ENCODE measurements at regions not wholly inside any gene's neighbourhood (a gene's known extent, or its start where the extent isn't known, plus 50 kb on each side); places are given as distances from the start of the nearest gene placed in this dataset.

DNA sequence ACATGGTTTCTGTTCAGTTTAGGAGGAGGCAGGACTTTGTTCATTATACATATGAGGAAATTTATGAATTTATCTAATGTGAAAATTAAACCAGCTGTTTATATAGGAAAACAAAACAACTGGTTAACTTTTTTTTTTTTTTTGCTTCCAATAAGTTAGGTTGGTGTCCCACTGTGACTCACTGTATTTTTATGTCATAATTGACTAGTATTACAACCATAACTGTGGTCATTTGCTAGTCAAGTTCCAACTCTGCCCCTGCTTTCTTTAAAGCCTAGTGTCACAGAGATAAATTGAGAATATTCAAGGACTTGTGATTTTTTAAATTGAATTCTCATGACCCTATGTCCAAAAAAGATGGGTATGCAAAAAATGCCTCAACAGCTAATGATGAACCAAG, 227.7 kb downstream of the BCAT1 start:
- no peak for DNase-seq

- no peak for DNase-seq
These were observed 229.6 kb downstream of the BCAT1 start for GRCh38 chr12:24719293-24719721.

DNA sequence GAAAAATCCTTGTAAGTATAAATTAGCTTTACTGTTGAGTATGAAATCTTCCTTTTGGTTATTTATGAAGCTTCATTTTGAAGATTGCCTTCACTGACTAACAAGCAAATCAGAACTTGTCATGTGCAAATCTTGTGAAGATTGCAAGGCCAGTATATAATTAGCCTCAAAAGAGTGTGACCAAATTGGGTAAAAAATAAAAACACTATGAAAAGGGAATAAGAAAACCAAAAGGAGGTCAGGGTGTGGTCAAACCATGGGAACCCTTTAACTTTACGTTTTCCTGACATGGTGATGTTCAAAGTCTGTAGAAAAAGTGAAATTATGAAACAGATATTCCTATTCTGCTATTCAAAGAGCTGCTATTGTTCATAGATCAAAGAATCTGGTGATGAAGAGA, 230.3 kb downstream of the BCAT1 start:
- no peak for DNase-seq

GRCh38 chr12:24714237-24714636, 234.7 kb downstream of the BCAT1 start:
- DNase-seq: no peak

- no peak for DNase-seq
These were observed 237.6 kb downstream of the BCAT1 start for GRCh38 chr12:24711056-24712008.

DNA sequence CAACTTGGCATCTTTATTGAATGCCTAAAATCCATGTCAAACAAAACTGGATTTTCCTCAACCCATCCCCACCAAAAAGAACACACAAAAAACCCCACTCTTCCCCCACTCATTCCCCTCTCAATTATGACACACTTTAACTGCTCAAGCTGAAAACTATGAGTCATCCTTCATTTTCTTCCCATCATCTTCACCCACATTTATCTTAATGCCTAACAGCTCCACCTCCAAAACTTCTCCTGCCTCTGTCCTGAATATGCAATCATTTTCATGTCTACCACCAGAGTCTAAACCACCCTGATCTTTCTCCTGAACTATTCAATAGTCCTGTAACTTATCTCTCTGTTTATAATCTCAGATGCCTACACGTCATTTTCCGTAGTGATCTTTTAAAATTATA, 239.7 kb downstream of the BCAT1 start:
- no peak for DNase-seq

DNA sequence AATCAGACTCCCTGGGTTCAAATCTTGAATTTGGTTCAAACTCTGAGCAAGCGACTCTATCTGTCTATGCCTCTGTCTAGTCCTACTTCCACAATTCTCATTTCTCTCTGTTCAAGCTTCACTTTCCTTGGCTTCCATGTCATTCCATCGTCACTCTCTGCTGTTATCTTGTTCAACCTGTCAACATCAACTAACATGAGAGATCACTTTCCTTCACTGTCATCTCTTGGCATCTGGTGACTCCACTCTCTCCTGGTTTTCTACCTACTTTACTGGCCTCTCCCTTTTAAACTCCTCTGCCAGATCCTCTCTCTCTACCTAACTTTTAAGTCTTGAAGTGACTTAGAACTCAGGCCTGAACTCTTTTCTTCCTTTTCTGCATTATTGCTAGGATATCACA, 240.2 kb downstream of the BCAT1 start:
- DNase-seq: no peak

DNA sequence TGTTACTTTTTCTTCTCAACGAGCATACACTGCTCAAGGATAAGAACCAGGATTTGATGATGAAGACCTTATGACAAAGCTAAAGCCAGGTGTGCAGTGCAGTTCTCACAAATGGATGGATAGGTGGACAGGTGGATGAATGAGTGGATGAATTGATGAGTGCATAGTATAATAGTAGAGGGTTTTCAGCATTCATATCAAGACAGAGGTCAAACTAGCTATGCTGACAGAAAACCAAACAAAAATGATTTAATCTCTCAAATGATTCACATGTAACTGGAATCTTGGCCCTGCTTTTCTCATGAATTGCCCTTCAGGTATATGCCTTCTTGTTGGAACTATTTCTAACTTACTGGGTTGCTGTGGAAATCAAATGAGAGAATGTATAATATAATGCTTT, 240.9 kb downstream of the BCAT1 start:
- DNase-seq: no peak

GRCh38 chr12:24707334-24707733, 241.6 kb downstream of the BCAT1 start:
- no peak for DNase-seq

DNA sequence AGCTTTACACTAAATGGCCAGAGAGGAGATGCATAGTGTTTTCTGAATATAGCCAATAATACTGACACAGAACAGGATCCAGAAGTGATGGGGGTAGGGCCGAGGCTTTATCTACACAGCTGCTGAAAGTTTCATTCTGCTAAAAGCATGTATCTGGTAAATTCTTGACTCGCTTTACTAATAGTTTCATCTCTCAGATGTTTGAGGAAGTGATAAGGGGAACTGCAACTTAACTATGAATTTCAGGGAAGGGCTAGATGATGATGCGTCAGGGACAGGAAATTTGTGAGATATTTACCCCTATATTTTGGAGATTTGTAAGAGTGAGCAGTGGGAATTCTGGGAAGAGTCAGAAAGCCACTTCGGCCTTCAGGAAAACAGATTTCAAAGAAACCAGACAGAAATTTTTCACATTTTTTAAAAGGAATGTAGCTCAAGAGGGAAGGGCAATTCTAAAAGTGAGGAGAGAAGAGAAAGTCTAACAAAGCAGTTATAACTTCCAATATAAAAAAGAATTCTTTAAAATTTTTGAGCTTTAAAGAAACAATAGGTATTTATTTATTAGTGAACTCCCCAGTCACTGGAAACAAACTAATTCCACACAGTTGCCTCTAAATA, 243.1 kb downstream of the BCAT1 start:
- no peak for DNase-seq

- DNase-seq: peak; percentile 28
These were observed 243.7 kb downstream of the BCAT1 start for GRCh38 chr12:24705216-24705615.

- no peak for DNase-seq
These were observed 247.6 kb downstream of the BCAT1 start for GRCh38 chr12:24701343-24701742.

DNA sequence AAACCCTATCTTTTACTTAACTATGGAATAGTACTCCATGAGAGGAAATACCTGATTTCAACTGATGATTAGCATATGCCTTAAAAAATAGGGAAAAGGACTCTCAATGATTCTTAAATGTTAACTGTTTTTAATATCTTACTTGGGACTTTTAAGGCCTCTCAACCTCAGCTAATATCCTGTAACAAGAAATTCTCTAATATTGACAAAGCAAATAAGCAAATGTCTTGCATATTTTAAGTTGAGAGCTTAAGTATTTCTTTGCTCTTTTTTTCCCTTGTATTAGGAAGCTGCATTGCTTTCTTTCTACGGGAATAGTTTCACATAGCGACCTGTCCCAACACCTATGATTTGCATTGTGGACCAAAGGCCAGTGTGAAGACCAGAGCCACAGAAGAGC, 249.9 kb downstream of the BCAT1 start:
- no peak for DNase-seq

- DNase-seq: no peak
These were observed 251.1 kb downstream of the BCAT1 start for GRCh38 chr12:24697769-24698168.

- DNase-seq: no peak
These were observed 251.6 kb downstream of the BCAT1 start for GRCh38 chr12:24697295-24697694.

DNA sequence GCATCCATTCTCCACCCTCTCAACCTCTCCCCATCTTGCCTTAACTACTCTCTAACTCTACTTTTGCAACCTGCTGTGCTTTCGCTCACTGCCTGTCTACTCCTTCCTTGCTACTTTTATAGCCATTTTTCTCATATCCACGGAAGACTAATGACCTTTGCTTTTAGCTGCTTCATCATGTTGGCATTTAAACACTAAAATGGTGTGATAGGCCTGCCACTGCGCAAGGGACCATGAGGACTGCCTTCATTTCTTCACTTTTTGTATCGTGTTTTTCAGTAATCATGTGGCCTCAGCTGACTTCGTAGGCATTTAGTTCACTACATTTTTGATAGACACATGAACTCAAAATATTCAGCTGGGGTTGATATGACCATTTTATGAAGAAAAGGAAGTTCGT, 252.1 kb downstream of the BCAT1 start:
- DNase-seq: no peak

DNA sequence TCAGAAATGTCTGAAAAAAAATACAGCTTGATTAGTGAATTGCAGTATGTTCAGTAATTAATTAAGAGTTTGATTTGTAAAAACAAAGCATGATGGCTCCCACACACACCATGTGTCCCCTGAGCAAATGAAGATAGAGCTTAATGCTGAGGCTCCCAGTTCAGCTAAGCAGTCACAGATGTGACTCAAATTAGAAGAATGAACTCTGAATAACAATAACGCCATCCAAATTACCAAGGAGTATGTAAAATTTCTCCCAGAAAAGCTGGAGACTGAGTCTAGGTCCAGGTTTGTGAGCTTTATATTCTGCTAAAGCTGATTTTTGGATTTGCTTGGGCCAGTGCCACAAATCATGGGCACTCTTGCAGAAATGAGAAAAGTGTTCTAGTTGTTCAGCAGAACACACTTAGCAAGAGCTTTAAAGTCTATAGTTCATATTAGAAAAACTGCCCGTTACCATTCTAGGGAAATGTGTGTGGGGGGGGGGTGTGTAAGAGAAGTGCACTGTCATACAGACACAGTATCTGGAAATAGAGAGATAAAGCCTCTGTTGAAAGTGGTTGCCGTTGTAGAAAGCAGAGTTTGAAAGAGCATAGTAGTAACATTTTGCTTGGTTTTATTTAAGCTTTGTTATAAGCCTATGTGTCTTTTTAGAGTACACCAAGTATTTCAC, 253.1 kb downstream of the BCAT1 start:
- DNase-seq: no peak

DNA sequence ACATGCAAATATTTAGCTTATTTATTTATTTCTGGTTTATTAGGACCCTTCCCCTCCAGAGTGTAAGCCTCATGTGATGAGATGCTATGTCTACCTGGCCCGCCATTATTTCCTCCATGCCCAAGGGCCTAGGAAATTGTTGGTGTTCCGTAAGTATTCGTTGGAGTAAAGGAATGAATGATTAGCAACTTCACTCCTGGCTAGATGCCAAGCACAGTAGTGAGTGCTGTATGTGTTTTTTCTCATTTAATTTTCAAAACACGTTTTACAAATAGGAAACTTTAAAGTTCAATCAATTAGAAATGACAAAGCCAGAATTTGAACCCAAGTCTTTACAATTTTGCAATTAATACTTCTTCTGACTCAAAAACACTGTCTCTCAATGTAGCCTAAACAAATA, 253.8 kb downstream of the BCAT1 start:
- no peak for DNase-seq

GRCh38 chr12:24688601-24689000, 260.3 kb downstream of the BCAT1 start:
- DNase-seq: no peak

DNA sequence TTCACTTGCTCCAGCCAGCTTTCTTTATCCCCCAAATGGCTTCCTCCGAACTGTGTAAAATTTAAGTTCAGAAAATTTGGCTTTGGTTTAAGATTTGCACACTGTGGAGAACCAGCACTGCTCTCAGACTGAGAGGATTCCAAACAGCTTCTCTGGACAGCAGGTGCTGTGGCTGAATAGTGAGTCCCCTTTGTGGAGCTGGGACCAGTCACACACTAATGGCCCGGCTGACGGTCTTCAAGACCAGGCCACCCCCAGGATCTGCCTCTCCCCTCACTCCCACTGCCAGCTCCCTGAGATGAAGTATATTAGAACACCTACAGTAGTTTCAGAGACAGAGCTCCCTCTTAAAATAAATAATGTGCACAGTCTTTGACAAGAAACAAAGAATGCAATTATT, 267.3 kb downstream of the BCAT1 start:
- no peak for DNase-seq

- no peak for DNase-seq
These were observed 269.8 kb downstream of the BCAT1 start for GRCh38 chr12:24679126-24679525.

DNA sequence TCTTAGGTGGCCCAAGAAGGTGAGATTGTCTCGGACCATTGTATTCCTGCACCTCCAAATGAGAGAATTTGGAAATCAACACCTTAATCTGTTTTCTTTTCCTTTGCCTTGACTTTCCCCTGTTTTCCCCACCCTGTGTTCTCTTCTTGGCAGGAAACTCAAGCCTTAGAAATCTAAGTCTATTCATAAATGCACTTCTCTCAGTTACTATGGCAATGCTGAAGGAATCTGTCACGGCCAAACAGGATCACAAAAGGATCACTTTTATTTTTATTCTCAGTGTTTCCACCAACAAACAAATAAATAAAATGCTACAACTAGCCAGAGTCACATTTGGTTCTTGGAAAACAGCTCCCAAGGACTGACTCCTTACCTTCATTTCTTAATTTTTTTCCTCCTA, 270.5 kb downstream of the BCAT1 start:
- DNase-seq: no peak

DNA sequence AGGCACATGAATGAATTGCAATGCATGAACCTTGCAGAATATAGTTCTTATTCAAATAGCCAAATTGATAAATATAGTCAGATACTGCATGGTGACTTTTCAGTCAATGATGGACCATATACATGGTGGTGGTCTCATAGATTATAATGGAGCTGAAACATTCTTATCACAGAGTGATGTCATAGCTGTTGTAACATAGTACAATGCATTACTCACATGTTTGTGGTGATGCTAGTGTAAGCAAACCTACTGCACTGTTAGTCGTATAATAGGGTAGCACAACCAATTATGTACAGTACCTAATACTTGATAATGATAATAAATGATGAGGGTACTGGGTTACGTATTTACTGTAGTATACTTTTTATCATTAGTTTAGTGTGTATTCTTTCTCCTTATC, 280.3 kb downstream of the BCAT1 start:
- DNase-seq: no peak
